ENCODE measurements at regions not wholly inside any gene's neighbourhood (a gene's known extent, or its start where the extent isn't known, plus 50 kb on each side); places are given as distances from the start of the nearest gene placed in this dataset.

GRCh38 chr2:65595630-65596029, 163.2 kb upstream of the SPRED2 start:
- Histone ChIP-seq H3K4me3 (ENCODE audit: insufficient read depth, low read depth, low read length) (no peak overlapping the region), H3K4me1 (ENCODE audit: insufficient read depth, low read length) (no peaks in the 10 kb centered on the region), H3K27me3 (ENCODE audit: insufficient read depth, low read length) (no peaks in the 10 kb centered on the region), H3K9me3 (ENCODE audit: insufficient read depth, low read depth, low read length) (no peaks in the 10 kb centered on the region), H4K20me1 (ENCODE audit: insufficient read depth, low read length) (no peaks in the 10 kb centered on the region), H2AFZ (ENCODE audit: low read depth, low read length) (no peak overlapping the region), H3K9ac (ENCODE audit: low read length) (no peak overlapping the region), H3K4me2 (ENCODE audit: low read length) (no peak overlapping the region), H3K36me3 (ENCODE audit: insufficient read depth, low read length) (no peaks in the 10 kb centered on the region), H3K79me2 (ENCODE audit: insufficient read depth, low read length) (no peaks in the 10 kb centered on the region), H3K27ac (ENCODE audit: low read depth, low read length) (no peak overlapping the region)
- Mint-ChIP-seq H3K4me1 (ENCODE audit: low read depth, unreplicated experiment) (no peaks in the 10 kb centered on the region), H3K36me3 (ENCODE audit: low read depth, unreplicated experiment) (no peaks in the 10 kb centered on the region), H3K4me3 (ENCODE audit: unreplicated experiment) (no peak overlapping the region), H3K27ac (ENCODE audit: unreplicated experiment) (no peak overlapping the region), H3K27me3 (ENCODE audit: low read depth, unreplicated experiment) (no peaks in the 10 kb centered on the region), H3K9me3 (ENCODE audit: unreplicated experiment) (peaks cover 2% of the 10 kb centered on the region)
- FAIRE-seq, result no peak
- DNase-seq (ENCODE audit: low read depth), result no peak
- TF ChIP-seq, protein P1, sequence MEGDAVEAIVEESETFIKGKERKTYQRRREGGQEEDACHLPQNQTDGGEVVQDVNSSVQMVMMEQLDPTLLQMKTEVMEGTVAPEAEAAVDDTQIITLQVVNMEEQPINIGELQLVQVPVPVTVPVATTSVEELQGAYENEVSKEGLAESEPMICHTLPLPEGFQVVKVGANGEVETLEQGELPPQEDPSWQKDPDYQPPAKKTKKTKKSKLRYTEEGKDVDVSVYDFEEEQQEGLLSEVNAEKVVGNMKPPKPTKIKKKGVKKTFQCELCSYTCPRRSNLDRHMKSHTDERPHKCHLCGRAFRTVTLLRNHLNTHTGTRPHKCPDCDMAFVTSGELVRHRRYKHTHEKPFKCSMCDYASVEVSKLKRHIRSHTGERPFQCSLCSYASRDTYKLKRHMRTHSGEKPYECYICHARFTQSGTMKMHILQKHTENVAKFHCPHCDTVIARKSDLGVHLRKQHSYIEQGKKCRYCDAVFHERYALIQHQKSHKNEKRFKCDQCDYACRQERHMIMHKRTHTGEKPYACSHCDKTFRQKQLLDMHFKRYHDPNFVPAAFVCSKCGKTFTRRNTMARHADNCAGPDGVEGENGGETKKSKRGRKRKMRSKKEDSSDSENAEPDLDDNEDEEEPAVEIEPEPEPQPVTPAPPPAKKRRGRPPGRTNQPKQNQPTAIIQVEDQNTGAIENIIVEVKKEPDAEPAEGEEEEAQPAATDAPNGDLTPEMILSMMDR (IDR thresholded peaks at IDR 0.05; ENCODE audit: insufficient read depth, low read depth, low read length), result no peak
- no peak for TF ChIP-seq EZH2 (IDR thresholded peaks at IDR 0.05; ENCODE audit: insufficient read depth, low read length)

- no peak for TF ChIP-seq EZH2 (IDR thresholded peaks at IDR 0.05; ENCODE audit: insufficient read depth, low read length)
- TF ChIP-seq, protein P1 (IDR thresholded peaks at IDR 0.05; ENCODE audit: insufficient read depth, low read depth, low read length), result no peak
- no peaks in the 10 kb centered on the region for H3K4me1 ChIP-seq (ENCODE audit: insufficient read depth, low read length)
- no peak overlapping the region for H3K4me2 ChIP-seq (ENCODE audit: low read length)
- no peak overlapping the region for H2AFZ ChIP-seq (ENCODE audit: low read depth, low read length)
- no peaks in the 10 kb centered on the region for H4K20me1 ChIP-seq (ENCODE audit: insufficient read depth, low read length)
- H3K9ac ChIP-seq (ENCODE audit: low read length), result no peak overlapping the region
- peaks cover 1% of the 10 kb centered on the region for H3K27me3 Mint-ChIP-seq (ENCODE audit: low read depth, unreplicated experiment)
- no peaks in the 10 kb centered on the region for H3K36me3 Mint-ChIP-seq (ENCODE audit: low read depth, unreplicated experiment)
- H3K27ac Mint-ChIP-seq (ENCODE audit: unreplicated experiment), result no peak overlapping the region
- no peak overlapping the region for H3K4me3 ChIP-seq (ENCODE audit: insufficient read depth, low read depth, low read length)
- H3K4me3 Mint-ChIP-seq (ENCODE audit: unreplicated experiment), result no peak overlapping the region
- H3K36me3 ChIP-seq (ENCODE audit: insufficient read depth, low read length), result no peaks in the 10 kb centered on the region
- no peaks in the 10 kb centered on the region for H3K27me3 ChIP-seq (ENCODE audit: insufficient read depth, low read length)
- no peaks in the 10 kb centered on the region for H3K9me3 ChIP-seq (ENCODE audit: insufficient read depth, low read depth, low read length)
- peaks cover 2% of the 10 kb centered on the region for H3K9me3 Mint-ChIP-seq (ENCODE audit: unreplicated experiment)
- DNase-seq (ENCODE audit: low read depth) (no peak), FAIRE-seq (no peak)
- H3K4me1 Mint-ChIP-seq (ENCODE audit: low read depth, unreplicated experiment), result no peaks in the 10 kb centered on the region
- H3K27ac ChIP-seq (ENCODE audit: low read depth, low read length), result no peak overlapping the region
- no peaks in the 10 kb centered on the region for H3K79me2 ChIP-seq (ENCODE audit: insufficient read depth, low read length)
Measured at GRCh38 chr2:65594150-65594549, 161.8 kb upstream of the SPRED2 start.

GRCh38 chr2:65589667-65590066, 157.3 kb upstream of the SPRED2 start:
- Histone ChIP-seq H3K36me3 (ENCODE audit: insufficient read depth, low read length) (no peaks in the 10 kb centered on the region), H2AFZ (ENCODE audit: low read depth, low read length) (no peak overlapping the region), H4K20me1 (ENCODE audit: insufficient read depth, low read length) (no peaks in the 10 kb centered on the region), H3K4me3 (ENCODE audit: insufficient read depth, low read depth, low read length) (no peak overlapping the region), H3K4me1 (ENCODE audit: insufficient read depth, low read length) (no peaks in the 10 kb centered on the region), H3K79me2 (ENCODE audit: insufficient read depth, low read length) (no peaks in the 10 kb centered on the region), H3K27ac (ENCODE audit: low read depth, low read length) (no peak overlapping the region), H3K9ac (ENCODE audit: low read length) (no peak overlapping the region), H3K9me3 (ENCODE audit: insufficient read depth, low read depth, low read length) (no peaks in the 10 kb centered on the region), H3K4me2 (ENCODE audit: low read length) (no peak overlapping the region), H3K27me3 (ENCODE audit: insufficient read depth, low read length) (no peaks in the 10 kb centered on the region)
- Mint-ChIP-seq H3K9me3 (ENCODE audit: unreplicated experiment) (peaks cover 3% of the 10 kb centered on the region), H3K27ac (ENCODE audit: unreplicated experiment) (no peak overlapping the region), H3K36me3 (ENCODE audit: low read depth, unreplicated experiment) (no peaks in the 10 kb centered on the region), H3K4me1 (ENCODE audit: low read depth, unreplicated experiment) (peaks cover 3% of the 10 kb centered on the region), H3K4me3 (ENCODE audit: unreplicated experiment) (no peak overlapping the region), H3K27me3 (ENCODE audit: low read depth, unreplicated experiment) (peaks cover 2% of the 10 kb centered on the region)
- no peak for TF ChIP-seq EZH2 (IDR thresholded peaks at IDR 0.05; ENCODE audit: insufficient read depth, low read length)
- TF ChIP-seq, protein P1 (IDR thresholded peaks at IDR 0.05; ENCODE audit: insufficient read depth, low read depth, low read length), result no peak
- no peak for FAIRE-seq
- DNase-seq (ENCODE audit: low read depth), result no peak
